Ammon's horn (tissue), 1 donor: ENCODE measurements at regions not wholly inside any gene's neighbourhood (a gene's known extent, or its start where the extent isn't known, plus 50 kb on each side); places are given as distances from the start of the nearest gene placed in this dataset.
A peak's percentile ranks its signal among the peaks of the same experiment; 100 is the strongest.

Source experiments
- DNase-seq: peaks from one replicate; pipeline ENCODE4 v3.0.0-alpha.2; 2016; ENCODE audit warnings: low spot score

DNA sequence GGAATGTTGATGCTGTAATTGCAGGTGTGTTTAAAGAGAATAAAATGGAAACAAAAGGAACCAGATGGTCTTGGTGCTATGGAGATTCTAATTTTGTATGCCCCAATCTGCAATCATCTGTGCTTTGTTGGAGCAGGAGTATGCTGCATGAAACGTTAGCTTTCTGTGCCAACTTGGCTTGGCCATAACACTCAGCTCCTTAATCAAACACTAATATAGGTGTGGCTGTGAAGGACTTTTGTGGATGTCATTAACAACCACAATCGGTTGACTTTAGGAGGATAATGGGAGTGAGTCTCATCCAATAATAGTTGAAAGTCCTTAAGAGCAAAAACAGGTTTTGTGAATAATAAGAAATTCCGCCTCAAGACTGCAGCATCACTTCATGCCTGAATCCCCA, 399.2 kb downstream of the NLGN4X start:
- DNase-seq = no peak

DNA sequence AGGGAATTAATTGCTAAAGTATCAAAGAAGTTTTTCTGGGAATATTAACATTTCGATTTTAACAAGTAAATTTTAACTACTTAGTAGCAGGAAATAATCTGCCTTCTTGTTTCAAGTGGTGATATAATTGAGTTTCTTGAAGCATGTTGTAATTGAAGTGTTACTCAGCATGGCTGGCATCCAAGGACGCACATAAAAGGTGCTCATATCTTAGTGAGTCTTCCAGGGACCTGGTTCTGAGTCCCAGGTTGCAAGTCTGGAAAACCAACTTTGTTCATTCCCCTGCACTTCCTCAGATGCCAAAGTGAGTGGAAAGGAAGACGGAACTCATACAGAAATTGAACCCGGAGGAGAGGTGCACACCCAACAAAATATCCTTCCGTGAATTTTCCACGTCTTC, 399.6 kb downstream of the NLGN4X start:
- no peak for DNase-seq

DNA sequence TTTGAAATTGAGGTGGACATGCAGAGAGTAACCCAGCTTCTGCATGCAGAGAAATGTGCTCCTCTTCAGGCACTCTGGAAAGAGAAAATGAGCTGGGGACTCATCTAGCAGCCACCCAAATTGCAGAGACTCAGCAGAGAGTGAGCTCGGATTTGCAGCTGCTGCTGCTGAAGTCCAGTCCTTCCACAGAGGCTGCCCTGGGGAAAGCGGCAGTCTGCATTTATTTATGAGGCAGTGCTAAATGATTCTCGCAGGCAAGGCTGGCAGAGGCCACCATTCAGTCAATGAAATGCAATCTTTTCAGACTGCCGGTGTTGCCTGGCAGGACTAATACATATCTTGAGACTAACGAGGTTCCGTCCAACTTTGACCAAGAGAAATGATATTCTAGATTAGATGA, 404.8 kb downstream of the NLGN4X start:
- DNase-seq = no peak

DNA sequence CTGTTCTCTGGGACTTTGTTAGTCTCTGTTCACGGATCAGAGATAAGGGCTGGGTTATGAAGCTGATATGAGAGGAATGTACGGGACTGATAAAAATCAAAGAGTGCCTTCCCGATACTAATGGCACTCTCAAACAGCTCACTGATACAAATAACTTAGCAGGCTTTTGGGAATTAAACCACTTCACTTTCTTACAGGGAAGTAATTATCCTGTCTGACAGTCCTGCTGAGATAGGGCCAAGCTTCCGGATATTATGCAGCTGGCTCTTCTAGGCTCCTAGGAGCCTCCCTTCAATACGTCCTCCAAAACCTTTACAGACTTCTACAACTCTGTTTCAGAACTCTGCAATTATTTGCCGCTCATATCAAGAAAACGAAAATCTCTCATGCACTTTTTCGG, 418.0 kb downstream of the NLGN4X start:
- DNase-seq = no peak

DNA sequence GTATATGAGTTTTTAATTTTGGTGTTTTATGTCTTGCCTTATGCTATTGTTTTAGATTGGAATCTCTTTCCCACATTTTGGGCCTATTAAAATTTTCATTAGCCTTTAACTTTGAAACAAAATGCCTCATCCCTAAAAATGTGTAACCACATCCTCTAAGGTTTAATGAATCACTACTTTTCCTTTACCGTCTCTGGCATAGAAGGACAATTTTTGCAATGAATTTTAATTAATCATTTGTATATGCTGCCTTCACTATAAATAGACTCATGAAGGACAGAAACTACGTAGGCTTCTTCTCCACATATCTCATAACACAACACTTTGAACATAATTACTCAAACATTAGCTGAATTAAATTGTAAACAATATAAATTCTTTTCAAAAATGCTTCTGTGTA, 421.5 kb downstream of the NLGN4X start:
- DNase-seq = no peak

DNA sequence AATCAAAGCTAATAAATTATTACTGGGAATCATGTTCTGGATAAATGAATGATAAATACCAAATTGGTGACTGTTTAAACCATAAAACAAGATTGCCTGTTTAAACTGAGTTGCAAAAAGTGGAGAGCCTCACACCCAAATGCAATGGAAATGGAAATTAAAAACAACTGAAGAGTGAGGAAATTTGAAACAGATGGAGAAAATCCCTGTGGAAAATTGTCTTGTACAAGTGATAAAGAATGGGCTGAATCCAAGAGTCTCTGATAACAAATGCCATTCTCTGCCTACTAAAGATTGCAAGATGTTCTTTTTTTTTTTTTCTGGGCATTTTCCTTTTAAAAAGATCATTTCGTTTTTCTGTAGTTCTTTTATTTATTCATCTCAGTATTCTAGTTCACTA, 426.3 kb downstream of the NLGN4X start:
- no peak for DNase-seq

DNA sequence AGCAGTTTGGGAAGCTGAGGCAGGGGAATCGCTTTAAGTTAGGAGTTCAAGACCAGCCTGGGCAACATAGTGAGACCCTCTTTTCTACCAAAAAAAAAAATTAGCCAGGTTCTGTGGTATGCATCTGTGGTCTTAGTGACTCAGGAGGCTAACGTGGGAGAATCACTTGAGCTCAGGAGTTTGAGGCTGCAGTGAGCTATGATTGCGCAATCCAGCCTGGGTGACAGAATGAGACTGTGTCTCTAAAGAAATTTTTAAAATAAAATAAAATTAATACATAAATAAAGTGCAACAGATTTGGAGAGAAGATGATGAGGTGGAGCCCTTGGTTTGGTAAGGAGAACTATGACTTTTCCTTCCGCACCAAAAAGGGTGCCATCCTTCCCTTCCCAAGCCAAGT, 436.9 kb downstream of the NLGN4X start:
- DNase-seq = no peak

DNA sequence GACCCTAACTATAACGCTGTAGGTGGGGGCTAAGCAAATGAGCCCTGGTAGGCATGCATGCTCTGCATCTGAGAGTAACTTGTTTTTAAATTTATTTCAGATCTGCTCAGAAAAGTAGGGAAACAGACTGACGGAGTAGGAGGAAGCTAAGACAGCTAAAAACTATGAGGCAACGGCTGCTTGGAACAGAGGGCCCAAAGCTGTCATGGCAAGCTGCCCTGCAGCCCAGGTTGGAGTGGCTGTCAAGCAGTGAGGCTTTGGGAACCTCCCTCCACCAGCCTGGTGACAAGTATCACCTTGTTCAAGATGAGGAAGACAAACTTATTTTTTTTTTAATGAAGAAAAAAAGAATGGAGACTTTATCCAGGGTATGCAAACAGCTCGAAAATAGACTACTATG, 439.8 kb downstream of the NLGN4X start:
- peak; percentile 32 for DNase-seq

DNA sequence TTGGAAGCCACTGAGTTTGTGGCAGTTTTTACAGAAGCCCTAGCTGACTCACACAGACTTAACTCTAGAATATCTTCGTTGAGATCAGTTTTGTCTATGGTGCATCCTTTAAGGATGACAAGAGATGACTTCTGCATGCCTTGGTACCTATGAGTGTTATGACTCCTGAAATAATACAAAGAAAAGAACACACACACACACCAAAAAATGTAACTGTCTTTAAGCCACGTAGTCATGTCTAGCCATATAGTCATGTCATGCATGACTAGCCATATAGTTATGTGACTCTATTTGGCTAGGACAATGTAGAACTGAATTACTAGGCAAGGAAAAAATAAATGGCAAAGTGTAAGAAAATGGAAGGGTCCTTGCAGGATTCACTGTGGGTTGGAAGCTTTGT, 447.8 kb downstream of the NLGN4X start:
- DNase-seq = no peak

DNA sequence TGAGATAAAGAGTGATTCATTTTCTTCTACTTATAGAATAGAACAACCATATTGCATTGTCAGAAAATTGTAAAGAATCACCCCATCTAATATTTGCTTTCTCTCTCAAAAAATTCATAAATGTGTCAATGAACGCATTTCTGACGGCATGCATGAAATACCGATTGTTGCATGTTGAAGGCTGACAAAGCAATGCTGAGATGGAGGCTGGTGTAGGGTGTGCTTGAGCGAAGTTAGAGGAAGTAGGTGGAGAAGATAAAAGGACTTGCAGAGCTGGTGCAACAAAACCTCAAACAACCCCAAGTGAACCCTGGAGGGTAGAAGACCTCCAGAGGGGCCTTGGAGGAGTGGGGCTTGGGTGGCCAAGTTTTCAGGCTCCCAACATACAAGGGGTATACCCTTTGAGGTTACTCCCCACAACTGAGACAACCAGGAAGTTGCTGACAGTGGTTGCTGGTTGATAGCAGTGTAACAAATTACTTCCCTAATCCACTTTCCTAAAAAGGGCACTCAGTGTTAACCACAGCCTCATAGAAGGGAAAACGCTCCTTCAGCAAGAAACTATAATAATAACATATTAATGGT, 452.7 kb downstream of the NLGN4X start:
- peak; percentile 2 for DNase-seq

DNA sequence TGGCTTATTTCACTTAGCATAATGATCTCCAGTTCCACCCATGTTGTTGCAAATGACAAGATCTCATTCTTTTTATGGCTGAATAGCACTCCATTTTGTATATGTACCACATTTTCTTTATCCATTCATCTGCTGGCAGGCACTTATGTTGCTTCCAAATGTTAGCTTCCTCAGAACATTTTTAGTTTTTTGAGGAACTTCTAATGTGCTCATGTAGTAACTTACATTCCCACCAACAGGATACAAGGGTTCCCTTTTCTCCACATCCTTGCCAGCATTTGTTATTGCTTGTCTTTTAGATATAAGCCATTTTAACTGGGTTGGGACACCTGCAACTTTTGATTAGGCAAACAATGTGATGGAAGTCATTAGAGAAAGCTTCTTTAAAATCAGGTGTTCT, 454.2 kb downstream of the NLGN4X start:
- no peak for DNase-seq

DNA sequence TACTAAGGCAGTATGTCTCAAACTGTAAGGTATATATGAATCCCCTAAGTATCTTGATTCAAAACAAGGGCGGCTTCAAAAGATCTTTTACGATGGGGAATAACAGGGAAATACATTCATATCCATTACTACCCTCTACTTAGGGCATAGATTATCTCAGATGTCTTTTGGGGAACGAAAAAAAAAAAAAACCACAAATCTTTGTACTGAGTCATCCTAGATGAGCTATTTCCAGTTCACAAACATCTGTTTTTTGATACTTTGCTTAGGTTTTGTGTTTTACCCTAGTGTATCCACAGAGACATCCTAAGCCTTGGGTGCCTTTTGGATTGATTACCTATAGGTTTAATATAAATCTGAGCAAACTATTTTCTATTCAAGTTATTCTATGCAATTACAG, 457.2 kb downstream of the NLGN4X start:
- no peak for DNase-seq

DNA sequence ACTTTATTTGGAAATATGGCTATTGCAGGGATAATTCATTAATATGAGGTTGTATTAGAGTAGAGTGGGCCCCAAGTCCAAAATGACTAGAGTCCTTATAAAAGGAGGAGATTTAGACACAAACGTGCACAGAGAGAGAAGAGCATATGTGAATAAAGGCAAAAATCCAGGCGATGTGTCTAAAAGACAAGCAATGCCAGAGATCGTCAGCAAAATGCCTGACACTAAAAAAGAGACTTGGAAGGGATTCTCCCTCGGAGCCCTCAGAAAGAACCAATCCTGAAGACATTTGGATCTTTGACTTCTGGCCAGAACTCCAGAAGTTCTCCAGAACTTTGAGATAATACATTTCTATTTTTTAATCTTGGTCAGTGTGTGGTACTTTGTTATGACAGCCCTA, 472.1 kb downstream of the NLGN4X start:
- DNase-seq = no peak

DNA sequence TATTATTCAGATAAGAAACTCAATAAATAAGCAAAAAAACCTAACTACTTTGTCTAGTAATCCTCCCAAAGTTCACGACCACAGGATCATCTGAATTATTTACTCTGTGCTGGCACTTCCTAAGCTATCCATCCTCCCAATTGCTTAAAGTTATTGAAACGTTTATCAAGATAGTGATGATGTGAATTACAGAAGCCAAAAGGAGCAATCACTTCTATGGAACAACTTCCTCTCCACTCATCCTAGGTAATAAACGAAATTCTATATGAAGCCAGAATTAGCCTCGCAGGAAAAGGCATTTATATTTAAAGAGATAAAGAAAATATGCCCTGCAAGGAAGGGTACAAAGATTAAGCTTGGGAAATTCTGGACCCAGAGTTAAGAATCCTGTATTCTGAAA, 475.4 kb downstream of the NLGN4X start:
- no peak for DNase-seq

DNA sequence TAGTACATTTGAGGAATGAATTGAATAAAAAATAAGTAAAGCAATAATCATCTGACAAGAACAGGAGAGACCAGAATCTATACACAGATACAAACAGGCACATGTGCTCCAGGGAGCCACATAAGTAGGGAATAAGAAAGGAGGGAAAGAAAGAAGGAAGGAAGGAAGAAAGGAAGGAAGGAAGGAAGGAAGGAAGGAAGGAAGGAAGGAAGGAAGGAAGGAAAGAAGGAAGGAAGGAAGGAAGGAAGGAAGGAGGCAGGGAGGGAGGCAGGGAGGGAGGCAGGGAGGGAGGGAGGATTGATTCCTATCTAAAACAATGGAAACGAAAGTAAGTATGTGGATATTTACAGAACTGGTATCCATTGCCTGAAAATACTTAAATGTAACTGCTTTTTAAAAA, 475.8 kb downstream of the NLGN4X start:
- DNase-seq = no peak

DNA sequence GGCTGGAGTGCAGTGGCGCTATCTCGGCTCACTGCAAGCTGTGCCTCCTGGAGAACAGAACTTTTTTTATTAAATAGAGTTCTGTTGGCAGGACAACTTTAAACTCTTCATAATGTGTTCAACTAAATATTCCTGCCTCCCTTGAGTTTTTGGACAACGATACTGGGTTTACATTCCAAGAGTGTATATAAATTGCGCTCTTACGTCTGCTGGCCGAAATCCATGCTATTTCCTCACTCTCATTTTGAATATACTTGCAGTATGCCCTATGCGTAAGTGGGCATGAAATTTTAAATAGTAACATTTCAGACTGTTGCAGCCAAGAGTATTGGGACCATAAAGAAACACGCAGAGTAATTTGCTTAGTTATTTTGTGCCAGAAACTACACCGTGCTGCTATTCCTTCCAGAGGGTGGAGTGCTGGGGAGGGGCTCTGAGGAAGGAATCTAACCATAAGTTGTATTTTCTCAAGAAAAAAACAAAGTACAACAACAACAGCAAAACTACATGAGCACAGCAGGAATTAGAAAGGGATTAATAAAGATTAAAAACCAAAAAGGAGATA, 480.0 kb downstream of the NLGN4X start:
- no peak for DNase-seq

DNA sequence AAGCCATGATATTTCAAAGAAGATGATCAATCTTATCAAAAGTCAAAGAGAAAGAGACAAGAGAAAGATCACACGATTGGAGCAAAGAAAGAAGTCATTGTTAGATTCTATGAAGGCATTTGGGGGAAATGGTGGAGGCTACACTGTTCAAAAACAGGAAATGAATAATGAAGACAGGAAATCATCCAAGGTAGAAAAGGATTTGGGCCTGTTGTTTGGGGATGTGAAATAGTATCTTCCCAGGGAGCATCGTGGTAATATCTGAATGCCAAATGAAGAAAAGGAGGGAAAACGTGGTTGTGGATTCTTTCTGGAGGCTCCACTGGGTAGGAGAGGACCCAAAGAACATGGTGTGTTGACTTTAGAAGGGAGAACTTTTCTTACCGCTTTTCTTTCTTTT, 482.4 kb downstream of the NLGN4X start:
- DNase-seq = no peak

DNA sequence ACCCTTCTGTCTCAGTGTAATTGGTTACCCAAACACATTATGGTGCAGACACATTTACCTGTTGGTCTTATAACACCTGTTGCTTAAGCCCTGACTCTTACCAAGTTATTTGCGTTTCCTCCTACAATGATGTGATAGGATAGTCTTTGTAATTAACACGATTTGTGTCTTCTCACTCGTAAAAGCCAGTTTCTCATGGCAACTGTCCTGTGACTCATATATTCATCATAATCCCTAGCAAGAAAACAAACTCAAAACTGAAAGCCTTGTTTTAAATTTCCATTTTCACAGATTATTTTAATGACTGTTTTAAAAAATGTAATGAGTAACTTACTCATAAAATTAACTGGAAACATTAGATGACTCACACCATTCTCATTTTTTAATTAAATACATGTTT, 495.2 kb downstream of the NLGN4X start:
- peak; percentile 8 for DNase-seq

DNA sequence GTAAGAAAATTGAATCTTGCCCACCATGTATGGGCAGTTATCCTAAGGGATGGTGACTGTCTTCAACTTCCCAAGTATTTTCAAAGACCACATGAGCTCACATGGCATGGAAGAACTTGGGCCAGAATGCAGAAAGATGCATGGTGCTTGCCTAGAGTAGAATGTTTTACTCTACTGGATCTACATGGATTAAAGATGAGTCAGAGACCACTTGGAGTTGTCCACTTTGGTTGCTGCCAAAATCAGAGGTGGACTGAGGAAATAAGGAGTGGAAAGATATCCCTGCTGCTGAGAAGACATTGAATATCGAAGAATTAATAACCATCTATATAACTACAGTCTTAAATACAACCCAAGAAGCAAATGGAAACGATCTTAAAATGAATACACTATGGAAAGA, 498.1 kb downstream of the NLGN4X start:
- no peak for DNase-seq

DNA sequence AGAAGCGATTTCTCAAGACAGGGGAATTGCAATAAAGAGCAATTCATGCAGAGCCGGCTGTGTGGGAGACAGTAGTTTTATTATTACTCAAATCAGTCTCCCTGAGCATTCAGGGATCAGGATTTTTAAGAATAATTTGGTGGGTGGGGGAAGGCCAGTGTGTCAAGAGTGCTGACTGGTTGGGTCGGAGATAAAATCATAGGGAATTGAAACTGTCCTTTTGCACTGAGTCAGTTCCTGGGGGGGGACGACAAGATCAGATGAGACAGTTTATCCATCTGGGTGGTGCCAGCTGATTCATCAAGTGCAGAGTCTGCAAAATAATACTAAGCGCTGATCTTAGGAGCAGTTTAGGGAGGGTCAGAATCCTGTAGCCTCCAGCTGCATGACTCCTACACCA, 502.4 kb downstream of the NLGN4X start:
- peak; percentile 28 for DNase-seq

DNA sequence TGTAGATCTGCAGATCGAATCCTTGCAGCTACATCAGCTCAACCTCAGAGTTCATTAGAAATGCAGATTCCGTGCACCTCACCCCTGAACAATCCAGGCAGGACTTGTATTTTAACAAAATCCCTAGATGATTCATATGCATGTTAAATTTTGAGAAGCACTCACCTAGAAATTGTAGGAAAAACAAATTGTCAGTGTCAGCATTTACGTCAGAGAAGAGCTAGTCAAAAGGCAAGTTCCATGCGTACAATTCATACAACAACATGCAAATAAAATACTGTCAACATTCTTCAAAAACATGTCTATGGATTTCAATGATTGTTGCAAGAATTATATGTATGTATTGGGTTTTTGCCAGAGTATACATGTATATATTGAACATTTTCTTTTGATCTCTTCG, 504.5 kb downstream of the NLGN4X start:
- no peak for DNase-seq

DNA sequence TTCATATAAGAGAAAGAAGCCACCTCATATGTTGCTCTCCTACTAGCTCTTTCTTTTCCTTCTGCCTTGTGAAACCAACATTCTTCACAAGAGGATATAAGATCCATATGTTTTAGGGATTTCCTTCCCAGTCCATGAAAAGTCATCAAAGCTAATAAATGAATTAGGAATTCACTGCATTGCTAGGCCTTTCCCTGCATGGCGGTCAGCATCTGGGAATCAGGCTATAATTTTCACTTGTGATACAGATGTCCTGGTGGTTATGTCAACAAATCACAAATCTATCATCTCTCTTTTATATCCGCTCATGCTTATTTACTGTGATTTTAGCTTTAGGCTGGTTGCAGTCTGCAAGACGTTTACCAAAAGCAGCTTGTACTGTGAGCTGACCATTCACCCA, 510.0 kb downstream of the NLGN4X start:
- no peak for DNase-seq

DNA sequence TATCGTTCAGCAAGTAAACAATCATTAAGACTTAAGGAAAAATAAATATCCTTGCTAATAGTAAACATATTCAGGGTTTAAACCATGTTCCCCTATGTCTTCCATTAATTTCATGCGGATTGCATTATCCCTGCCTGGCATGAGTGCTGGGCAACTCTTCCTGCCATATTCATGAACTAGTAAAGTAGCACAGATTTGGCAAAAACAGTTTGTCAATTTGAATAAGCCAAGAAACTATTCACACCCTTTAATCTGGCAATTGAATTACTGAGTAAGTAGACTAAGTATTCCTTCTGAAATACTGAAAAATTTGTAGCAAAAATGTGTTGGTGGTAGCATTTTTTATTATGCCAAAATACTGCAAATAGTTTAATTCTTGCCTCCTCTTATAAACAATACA, 512.0 kb downstream of the NLGN4X start:
- no peak for DNase-seq

DNA sequence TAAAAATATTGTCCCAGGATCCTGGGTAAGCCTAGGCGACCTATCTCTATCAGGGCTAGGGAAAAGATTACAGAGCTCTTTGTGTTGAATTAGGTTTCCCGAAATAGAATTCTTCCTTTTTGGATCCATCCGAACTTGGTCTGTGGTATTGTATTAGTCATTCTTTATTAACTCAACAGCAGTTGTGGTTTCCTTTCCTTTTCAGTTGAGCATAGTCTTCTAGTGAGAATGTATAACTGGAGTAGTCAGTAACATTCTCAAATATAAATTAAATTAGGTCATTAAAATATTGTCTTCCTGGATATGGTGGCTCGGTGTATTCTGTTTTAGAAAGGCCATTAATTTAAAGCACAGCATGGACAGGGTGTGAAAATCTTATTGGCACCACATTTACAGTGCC, 520.4 kb downstream of the NLGN4X start:
- DNase-seq = no peak

DNA sequence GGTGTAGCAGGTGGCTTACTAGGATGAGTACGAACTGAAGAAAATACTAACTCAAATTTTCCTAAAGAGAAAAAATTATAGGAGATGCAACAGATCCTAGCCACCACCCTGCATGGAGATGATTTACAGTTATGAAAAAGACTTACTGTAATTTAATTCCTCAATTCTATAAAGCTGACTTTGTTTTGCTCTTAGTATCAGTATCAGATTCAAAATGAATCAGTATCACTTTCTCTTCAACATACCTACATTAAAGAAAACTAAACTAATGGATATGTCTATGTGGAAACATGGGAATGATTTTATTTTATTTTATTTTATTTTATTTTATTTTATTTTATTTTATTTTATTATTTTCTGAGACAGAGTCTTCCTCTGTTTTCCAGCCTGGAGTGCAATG, 525.8 kb downstream of the NLGN4X start:
- no peak for DNase-seq
